HG03135 (cell line): ENCODE measurements at regions not wholly inside any gene's neighbourhood (a gene's known extent, or its start where the extent isn't known, plus 50 kb on each side); places are given as distances from the start of the nearest gene placed in this dataset.

ENCODE experiments used
- ATAC-seq: cut with Tn5 transposase; IDR thresholded peaks from one replicate; pipeline ENCODE4 v1.9.1; 2021; ENCODE audit warnings: mild to moderate bottlenecking, moderate library complexity; ENCODE audit not compliant: unreplicated experiment

DNA sequence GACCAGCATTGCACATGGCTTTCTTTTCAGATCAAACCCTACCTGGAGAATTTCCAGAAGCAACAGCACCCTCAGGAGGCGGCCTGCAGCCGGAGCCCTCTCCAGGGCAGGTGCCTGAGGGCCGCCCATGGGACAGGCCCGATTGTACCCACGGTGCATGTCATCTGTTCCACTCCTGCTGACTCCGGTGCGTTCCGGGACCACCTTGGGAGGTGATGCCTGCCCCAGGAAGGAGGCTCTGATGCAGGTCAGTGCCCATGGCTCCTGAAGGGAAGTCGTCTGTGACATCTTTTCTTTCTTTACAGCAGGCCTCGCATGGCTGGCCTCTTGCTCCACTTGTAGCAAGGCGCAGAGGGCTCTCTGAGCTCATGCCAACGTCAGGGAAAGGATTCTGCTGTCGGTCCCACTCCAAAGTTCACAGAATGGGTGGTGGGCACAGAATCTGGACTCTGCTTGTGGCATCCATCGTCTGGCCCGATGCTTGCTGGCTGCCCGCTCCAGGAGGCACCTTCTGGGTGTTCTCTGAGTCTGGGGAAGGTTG is 160.7 kb upstream of the RTL1 start:
- no peak for ATAC-seq

DNA sequence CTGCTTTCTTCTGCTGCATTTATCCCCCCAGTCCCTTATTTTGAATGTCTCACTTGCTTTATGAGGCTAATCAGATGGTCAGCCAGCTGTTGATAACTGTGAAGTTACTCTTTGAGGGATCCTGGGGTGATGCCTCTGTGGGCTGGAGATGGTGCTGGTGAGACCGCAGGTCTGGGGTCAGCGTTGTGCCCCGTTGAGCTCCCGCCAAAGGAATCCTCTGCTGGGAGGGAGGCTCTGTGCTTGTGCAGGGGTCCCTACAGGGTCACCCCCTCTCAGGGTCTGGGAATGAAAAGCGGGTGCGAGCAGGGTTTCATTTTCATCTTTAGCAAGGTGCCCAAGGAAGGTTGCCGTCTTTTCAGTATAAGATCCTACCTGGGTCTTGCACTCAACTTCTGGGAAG is 161.2 kb upstream of the RTL1 start:
- ATAC-seq = no peak

DNA sequence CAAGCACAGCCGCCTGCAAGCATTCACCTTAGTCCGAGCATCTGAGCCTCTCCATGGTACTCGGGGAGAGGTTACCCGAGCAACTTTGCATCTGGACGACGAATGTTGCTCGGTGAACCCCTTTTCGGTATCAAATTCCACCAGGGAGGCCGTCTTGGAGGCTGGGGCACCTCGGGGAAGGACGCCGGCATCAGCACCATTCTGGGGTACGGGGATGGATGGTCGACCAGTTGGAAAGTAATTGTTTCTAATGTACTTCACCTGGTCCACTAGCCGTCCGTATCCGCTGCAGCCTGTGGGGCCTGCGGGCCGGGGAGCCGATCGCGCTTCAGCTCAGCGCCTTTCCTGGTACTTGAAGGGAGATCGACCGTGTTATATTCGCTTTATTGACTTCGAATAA is 161.7 kb upstream of the RTL1 start:
- no peak for ATAC-seq

DNA sequence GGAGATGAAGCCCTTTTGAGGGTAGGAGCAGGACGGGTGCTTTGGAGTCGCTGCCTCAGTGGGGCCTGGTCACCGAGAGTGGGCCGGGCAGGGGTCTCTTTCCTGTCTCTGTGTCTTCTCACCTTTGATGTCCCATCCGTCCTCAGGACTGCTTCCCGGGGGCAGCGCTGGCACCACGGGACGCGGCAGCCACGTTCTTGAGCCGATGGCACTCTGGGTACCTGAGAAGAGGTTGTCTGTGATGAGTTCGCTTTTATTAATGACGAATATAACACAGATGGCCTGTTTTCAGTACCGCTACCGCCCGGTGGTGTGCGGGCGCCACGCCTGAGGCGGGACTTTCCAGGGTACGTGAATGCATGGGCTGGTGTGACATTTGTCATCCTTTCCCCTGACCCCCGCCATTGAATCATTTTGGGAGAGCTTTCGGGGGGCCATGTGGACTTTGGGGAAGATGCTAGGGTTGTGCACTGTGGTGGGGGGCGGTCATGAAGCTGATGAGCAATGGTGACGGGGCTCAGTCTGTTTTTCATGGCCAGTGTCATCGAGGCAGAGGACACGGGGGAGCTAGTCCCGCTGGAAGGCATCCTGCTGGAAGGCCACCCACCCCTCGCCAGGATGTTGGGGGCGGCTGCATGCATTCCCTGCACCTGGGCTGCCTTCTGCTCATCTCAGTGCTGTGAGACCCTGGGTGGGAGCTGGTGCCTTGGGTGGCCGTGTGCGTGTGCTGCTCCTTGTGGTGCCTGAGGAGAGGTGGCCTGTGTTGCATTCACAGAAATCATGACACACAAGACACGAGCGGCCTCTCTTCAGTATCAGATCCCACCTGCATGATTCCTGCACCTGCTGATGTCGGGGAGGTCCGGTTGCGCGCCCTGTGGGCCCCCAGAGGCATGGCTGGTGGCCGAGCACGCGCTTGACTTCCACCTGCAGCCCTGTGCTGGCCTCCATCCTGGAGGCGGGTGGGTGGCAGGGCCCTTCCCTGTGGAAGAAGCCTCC is 162.5 kb upstream of the RTL1 start:
- no peak for ATAC-seq

DNA sequence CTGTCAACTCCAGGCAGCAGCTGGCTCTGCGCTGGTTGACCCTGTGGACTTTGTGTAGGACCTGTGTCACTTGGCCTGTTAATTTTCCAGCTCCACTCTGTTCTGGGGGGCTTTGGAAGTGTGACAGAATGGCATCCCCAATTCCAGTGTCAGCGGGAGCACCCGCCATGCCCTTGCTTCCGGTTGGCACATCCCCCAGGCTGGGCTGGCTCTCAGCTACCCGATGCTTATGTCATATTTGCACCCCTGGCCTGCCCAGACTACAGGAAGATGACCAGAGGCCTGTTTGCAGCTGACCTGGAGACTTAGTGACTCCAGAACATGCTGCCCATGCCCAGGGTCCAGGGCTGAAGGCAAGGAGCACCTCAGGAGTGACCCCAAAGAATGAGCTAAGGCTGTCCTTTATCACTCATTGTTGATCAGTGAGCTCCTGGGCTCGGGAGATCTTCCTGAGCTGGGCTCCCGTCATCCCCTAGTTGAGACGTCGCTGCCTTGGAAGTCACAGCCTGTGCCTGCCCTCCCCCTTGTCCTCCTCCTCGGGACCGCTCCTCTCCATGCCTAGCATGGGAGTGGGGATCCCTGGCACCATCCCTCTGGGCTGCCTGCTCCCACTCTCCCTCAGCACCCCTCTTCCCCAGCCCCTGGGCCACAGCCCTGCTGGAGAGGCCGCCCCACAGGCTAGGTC is 163.4 kb upstream of the RTL1 start:
- ATAC-seq = no peak

DNA sequence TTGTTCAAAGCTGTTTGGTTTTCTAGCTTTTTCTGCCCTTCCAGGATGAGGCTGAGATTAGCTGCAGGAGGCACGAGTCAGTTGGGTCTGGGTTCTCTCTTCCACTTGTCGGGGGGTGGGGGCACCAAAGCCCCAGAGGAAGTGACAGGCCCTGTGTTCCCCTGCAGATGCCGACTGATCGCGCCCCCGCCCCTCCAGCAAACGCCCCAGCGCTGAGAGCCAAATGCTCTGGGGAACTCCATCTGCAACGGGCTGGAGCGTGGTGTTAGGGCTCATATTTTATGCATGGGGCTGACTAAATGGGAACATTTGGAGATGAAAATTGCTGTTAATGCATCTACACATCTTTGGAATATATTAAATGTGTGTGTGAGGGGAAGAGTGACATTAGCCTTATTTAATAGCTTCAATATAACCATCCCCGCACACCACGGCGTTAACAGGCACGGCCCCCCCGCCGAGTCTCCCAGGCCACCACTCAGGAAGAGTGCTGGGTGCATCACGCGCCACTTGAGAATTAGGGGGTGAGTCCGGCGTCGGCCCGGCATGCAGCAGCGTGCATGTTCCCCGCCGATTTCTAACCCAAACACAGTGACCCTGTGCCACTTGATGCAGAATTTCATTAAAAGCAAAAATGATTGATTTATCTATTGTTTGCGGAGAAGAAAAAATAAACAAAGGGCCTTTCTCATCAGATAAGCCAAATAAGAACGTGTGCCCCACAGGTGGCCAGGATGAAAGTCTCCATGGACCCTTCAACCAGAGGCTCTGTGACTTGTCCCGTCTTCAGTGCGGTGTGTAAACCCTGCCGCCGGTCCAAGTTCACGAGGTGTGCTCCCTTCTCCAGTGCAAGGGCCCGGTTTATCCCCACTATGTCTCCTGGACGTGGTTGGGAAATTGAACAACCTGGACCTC is 165.0 kb upstream of the RTL1 start:
- no peak for ATAC-seq

DNA sequence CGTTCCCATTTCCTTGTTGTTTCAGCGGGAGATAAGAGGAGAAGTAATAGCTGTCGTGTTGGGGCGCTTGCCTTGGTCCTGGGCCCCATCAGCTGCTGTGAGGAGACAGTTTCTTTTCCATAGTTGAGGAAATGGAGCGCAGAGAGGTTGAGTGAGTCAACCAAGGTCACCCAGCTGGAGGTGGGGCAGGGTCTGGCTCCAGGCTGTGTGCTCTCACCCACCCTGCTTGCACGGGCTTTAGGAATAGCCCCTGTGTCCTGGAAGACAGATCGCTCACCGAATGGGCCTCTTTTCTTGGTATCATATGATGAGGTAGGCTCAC is 165.7 kb upstream of the RTL1 start:
- ATAC-seq = no peak

DNA sequence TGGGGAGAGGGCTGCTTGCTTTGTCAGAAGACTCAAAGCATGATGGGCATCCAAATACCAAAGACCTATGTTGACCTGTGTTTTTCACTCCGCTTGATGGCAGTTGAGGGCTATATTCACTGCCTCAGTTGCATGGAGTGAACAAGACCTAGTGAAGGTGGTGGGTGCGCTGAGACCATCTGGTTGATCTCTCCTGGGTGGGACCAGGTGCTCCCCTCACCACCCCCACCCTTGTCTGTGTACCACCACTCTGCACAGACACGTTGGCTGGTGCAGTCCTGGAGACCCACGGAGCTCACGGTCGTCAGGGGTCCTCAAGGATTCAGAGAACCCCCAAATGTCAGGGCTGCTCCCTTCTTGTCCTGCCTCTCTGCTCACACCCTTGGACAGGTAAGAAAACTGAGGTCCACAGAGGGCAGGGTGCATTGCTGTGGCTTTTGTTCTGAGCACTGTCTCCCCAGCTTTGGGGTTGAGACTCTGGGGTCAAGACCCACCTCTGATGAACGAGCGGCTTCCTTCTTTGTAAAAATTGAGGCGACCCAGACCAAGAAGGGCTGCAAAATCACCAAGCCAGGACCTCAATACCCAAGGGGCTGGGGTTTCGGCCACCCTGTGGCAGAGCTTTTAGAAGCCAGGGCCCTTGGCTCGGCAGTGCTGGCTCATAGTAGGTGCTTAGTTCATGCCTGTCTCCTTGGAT is 166.3 kb upstream of the RTL1 start:
- ATAC-seq = no peak

DNA sequence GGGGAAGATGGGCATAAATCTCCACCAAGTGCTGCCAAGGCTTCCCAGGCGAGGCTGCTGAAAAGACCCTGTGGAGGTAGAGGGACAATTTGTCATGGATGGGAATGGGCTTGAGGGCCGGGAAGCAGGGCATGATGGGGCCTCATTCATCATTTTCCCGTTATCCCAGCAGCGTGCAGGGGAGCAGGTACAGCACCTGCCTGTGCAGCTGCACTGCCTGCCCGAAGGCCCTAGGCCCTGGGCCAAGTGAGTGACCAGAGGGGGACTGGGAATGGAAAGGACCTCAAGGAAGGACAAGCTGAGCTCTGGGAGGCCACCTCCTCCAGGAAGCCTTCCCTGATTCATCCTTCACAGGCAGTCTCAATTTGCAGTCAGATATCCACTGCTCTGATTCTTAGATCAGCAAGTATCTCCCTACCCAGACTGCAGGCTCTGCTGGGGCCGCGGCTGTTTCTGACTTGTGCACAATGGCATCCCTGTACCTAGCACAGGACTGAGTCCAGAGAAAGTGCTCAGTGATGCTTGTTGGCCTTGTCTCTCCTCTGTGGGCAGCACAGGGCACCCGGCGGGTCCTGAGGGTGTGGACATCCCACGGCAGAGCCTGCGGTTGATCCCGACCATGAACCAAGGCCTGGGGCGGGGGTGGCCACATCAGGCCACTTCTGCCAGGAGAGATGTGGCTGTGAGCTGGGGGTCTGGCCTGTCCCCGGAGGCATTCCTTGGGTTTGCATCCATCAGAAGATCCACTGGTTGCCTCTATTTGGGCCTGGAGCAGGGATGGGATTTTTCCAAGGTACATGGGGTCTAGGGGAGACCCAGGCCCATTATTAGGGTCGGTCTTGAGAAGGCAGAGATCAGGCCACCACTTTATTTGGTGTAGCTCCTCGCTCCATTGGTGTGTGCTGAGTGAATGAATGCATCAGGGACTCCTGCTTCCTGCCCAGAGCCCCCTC is 167.3 kb upstream of the RTL1 start:
- ATAC-seq = no peak

DNA sequence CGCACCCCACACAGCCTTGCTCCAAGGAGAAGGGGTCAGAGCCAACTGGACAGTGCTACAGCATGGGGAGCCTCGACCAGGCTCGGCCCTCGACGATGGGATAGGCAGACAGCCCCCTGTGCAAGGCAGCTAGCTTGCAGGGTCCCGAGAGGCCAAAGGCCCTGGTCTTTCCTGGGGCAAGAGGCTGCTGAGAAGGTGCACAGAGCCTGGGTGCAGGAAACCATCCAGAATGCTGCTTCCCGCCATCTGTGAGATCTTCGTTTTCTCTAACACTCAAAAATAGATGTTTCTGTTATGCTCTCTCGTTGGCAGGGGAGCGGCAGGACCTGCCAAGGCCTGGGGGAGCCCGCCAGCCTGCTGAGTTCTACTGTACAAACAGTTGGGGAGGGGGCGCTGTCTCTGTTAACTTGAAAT is 168.0 kb upstream of the RTL1 start:
- no peak for ATAC-seq

DNA sequence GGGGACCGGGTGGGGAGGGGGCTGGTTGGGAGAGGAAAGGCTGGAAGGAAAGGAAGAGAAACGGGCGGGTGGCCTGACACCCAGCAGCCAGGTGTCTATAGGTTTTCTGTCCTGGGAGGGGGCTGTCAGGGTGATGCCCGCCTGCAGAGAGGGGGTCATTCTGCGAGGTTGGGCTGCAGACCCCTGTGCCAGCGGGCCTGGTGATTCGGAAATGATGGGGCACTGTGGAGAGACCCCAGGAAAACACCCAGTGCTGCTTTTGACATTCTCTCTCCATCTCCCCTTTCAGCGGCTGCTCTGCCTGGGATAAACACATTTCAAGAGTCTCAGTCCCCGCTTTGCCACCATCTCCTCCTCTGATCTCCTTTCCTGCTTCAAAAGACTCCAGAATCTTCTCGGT is 168.5 kb upstream of the RTL1 start:
- no peak for ATAC-seq

DNA sequence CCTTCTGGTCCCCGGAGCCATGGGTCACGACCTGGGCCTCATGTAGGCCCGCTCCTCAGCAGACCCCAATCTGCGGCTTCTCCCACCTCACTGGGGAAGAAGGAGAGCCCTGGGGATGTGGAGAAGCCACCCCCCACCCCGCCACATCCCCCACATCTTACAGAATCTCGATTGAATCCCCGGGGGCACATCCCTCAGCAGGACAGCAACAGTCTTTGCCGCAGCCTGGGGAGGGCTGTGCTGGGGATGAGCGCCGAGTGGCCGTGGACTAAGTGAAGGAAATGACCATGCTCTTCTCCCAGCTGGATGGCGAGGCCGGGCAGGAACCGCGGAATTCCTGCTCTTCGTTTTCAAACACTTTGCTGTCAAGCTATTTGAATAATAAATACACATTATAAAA is 169.0 kb upstream of the RTL1 start:
- ATAC-seq = no peak

DNA sequence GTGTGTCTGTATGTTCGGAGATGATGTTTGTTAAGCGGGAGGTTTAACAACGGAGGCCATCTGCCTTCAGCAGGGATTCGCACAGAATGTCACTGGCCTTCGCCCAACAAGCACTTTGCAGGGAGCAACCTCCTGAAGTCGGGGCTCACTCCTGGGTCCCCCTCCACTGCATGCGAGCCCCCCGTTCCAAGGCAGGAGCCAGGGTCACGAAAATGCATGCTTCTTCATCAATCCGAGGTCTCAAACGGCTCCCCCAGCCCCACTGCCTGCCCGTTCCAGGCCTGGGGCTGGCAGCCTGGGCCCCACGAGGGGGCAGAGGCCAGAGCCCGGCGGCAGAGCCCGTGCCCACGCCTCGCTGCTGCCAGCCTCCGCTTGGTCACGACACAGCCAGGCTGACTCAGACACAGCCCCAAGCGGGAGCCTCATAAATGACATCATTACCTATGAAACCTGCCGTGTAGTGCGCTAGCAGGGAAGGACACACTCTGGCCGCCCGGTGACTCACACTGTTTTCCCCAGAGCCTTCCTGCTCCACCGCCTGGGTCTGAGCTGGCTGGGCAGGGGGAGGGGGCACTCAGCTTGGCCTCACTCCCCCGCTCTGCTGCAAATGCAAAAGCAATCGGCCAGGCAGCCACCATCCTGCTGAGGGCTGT is 169.5 kb upstream of the RTL1 start:
- ATAC-seq = peak; percentile 67

DNA sequence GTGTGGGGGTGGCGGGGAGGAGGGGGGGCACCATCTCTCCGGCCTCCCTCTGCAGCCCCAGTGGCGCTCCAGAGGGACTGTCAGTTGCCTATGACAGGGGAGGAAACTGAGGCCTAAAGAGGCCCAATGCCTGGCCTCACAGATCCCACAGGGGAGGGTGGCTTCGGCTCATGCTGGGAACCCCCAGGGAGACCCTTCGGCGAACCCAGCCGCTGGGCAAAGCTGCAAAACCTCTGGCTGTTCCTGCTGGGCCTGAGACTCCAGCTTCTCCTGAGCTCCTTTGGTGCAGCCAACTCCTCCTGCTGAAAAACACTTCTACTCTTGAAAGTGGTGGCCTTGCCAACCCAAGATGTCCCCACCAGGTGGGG is 170.1 kb upstream of the RTL1 start:
- no peak for ATAC-seq

DNA sequence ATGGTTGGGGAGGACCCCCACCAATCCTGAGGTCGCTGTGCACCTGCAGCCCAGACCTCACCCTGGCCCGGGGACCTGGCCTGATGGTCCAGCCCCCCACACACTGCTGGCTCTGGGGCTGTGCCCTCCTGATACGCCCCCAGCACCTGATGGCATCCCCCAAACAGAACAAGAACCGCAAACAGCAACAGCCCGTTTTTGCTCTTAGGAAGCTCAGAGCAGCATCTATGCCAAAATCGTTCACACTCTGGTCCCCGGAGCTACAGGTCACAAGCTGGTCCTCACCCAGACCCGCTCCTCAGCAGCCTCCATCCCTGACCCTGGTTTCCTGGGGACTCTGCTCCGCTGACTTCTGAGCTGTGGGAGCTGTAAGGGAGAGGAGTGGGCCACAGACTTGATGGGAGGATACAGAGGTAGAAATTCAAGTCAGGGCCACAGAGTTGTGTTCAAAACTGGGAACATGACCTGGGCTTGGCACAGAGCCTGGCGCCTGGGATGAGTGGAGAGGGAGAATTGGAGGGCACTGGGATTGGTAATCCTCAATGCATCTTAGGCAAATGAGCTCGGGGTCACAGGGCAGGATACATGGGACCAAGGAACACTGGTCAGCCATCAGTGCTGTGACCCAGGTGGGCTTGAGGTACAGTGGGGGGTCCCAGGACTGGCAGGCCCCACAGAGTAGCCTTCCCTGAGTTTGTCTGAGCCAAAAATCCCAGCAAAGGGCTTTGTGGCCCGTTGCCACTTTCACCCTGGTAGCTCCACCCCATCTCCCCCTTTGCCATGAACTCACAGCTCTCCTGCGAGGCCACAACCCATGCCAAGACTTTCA is 170.9 kb upstream of the RTL1 start:
- ATAC-seq = no peak

DNA sequence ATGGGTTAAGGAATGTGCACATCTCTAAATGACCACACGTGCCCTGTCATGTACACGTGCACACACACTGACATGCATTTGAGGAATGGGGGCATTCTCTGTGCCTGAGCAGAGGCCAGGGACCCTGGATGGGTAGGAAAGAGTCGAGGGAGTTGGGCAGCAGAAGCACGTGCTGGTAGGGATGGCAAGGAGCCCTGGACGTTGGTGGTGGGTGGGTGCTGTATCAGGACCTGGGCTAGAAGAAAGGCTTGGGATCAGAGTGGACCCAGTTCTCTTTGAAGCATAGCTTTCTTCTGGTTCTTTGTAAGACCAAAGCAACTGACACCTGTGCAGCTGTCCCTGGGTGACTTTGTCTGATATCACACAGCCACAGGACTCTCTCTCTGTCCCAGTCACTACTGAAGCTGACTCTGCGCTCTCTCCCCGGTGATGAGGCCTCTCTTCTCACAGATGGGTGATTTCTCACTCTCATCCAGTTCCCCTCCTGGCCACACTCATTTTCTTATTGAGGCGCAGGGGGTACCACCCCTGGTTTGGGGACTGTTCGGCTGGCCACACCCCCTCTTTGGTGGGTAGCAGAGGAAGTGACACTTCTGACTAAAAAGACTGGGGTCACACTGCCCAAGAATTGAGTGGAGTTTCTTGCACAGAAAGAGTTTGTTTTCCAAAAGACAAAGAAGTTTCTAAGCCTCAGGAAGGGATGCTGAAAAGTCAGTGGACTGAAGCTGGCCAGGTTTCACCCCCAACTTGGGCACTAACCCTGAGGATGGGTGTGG is 171.7 kb upstream of the RTL1 start:
- no peak for ATAC-seq

DNA sequence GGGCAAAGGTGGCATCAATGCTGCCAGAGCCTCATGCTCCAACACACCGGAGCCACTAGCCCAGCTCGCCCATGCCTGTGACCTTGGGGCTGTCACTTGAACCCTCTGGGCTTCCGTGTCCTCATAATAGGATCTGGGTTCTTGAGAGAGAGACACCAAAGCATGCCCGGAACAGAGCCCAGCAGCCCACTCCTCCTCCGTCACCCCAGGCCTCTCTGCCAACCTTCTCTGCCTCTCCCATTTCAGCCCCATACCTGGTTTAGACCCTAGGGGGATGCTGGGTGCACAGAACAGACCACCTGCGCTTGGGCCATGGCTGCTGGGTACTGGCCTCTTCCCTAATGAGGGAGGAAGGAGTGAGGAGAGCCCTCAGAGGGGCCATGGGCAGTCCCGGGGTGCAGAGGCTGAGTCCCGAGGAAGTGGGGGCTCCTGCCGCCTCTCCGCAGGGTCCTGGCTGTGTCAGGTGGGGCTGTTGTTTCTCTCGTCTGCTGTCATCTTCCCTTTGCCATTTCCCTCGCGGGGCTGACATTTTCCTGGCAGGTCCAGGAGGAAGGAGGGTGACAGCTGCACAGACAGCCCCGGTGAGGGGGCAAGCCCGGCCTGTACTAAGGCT is 172.4 kb upstream of the RTL1 start:
- no peak for ATAC-seq
